ENCODE measurements at regions not wholly inside any gene's neighbourhood (a gene's known extent, or its start where the extent isn't known, plus 50 kb on each side); places are given as distances from the start of the nearest gene placed in this dataset.

DNA sequence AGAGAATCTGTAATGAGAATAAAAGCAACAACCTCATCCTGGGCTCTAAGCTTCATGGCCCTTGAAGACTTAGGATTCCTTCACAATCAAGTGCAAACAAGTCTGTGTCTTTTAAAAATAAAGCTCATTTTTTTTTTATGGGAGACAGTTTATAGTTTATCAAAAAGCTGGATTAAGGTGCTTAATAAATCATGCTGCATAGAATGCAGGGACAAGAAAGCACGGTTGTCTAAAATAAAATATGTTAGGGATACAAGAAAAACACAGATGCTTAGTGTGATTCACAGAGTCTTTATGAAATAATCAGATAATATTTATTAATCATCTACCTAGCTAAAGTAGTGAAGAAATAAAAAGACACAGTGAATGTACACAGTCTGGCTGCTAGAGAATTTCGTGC lies 2045.9 kb upstream of the WWC1 start:
- no peak overlapping the region for H3K27ac ChIP-seq (ENCODE audit: low read length)
- no peaks in the 10 kb centered on the region for H3K4me1 ChIP-seq (ENCODE audit: control insufficient read depth, low read depth, low read length)
- no peaks in the 10 kb centered on the region for H3K9me3 ChIP-seq (ENCODE audit: control insufficient read depth, low read depth, low read length)
- H3K27me3 ChIP-seq (ENCODE audit: control insufficient read depth, insufficient read depth, low read length) = no peaks in the 10 kb centered on the region
- no peak overlapping the region for H3K9ac ChIP-seq (ENCODE audit: low read length)
- H3K4me3 ChIP-seq (ENCODE audit: low read length) = no peak overlapping the region
- H3K36me3 ChIP-seq (ENCODE audit: control insufficient read depth, low read depth, low read length) = no peaks in the 10 kb centered on the region

DNA sequence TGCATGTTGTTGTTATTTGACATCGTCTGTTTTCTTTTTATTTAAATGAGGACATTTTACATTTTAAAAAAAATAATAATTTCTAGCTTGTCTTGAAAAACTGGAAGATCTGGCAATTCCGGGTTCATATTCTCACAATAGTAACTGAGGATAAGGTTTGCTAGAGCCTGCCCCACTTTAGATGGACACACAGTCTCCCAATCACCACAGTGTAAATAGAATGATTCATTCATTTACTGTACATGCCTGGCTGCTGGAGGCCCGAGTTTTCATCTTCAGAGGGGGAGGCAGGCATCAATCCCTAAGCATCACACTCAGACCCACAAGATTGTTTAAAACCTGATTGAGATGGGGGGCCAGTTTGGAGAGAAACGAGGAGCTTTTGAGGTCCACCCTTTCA lies 2039.7 kb upstream of the WWC1 start:
- H3K4me3 ChIP-seq (ENCODE audit: low read length) = no peak overlapping the region
- H3K9ac ChIP-seq (ENCODE audit: low read length) = no peak overlapping the region
- H3K27me3 ChIP-seq (ENCODE audit: control insufficient read depth, insufficient read depth, low read length) = no peaks in the 10 kb centered on the region
- H3K27ac ChIP-seq (ENCODE audit: low read length) = no peak overlapping the region
- no peaks in the 10 kb centered on the region for H3K36me3 ChIP-seq (ENCODE audit: control insufficient read depth, low read depth, low read length)
- H3K9me3 ChIP-seq (ENCODE audit: control insufficient read depth, low read depth, low read length) = no peaks in the 10 kb centered on the region
- H3K4me1 ChIP-seq (ENCODE audit: control insufficient read depth, low read depth, low read length) = no peaks in the 10 kb centered on the region

DNA sequence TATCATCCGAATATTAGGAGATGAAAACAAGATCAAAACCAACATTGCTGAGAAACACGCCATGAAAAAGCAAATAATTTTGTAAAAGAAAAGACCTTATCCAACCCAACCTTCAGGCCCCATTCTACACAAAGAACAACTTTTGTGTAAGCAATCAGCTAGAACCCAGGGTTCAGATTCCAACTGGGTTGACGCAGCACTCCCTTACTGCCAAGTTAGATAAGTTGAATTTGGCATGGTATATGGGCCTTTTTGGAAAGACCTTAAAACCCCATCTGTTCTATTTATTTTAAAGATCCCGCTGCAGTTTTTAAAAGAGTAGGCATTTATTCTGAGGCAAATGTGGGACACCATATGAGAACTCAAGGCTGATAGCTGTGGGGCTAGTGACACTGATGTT lies 2033.8 kb upstream of the WWC1 start:
- no peaks in the 10 kb centered on the region for H3K9me3 ChIP-seq (ENCODE audit: control insufficient read depth, low read depth, low read length)
- H3K4me3 ChIP-seq (ENCODE audit: low read length) = no peak overlapping the region
- H3K4me1 ChIP-seq (ENCODE audit: control insufficient read depth, low read depth, low read length) = no peaks in the 10 kb centered on the region
- no peaks in the 10 kb centered on the region for H3K27me3 ChIP-seq (ENCODE audit: control insufficient read depth, insufficient read depth, low read length)
- H3K9ac ChIP-seq (ENCODE audit: low read length) = no peak overlapping the region
- H3K27ac ChIP-seq (ENCODE audit: low read length) = no peak overlapping the region
- H3K36me3 ChIP-seq (ENCODE audit: control insufficient read depth, low read depth, low read length) = no peaks in the 10 kb centered on the region

DNA sequence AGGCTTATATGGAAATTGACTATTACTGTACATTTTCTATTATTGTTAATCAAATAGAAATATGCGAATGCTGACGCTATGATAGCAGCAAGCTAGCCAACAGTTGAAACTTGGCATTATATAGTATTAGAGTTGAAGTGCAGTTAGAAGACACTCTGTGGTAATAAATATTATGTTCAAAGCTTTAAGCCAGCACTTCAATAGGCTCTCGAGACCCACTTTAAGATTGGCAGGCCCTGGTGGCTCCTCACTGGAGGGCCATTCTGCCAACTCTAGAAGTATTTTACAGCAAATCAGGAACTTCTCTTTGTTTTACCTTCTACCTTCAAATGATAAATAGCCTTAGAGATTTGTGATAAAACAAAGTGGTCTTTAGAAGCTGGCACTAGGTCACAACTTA lies 2029.0 kb upstream of the WWC1 start:
- Histone ChIP-seq H3K4me1 (ENCODE audit: control insufficient read depth, low read depth, low read length) (no peaks in the 10 kb centered on the region), H3K36me3 (ENCODE audit: control insufficient read depth, low read depth, low read length) (no peaks in the 10 kb centered on the region), H3K9ac (ENCODE audit: low read length) (no peak overlapping the region), H3K4me3 (ENCODE audit: low read length) (no peak overlapping the region), H3K27ac (ENCODE audit: low read length) (no peak overlapping the region), H3K27me3 (ENCODE audit: control insufficient read depth, insufficient read depth, low read length) (no peaks in the 10 kb centered on the region), H3K9me3 (ENCODE audit: control insufficient read depth, low read depth, low read length) (no peaks in the 10 kb centered on the region)

DNA sequence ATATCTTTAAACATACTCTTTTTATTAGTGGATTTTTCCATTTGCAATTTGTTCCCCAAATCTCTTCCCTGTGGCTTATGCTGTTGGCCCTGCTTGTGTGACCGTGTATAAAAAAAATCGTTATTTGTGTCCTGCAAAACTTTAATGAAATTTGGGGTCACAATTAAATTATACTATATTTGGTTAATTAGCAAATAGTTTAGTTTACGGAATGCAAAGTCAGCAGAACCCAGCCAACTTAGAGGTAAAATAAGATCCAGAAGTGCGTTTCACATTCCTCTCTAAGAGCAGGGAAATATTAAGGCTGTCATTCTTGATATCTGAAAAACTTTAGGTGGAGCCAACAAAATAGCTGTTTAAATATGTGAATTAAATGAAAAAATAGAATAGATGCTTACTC lies 2023.5 kb upstream of the WWC1 start:
- peaks cover 6% of the 10 kb centered on the region for H3K4me1 ChIP-seq (ENCODE audit: control insufficient read depth, low read depth, low read length)
- H3K27ac ChIP-seq (ENCODE audit: low read length) = no peak overlapping the region
- no peaks in the 10 kb centered on the region for H3K27me3 ChIP-seq (ENCODE audit: control insufficient read depth, insufficient read depth, low read length)
- H3K36me3 ChIP-seq (ENCODE audit: control insufficient read depth, low read depth, low read length) = no peaks in the 10 kb centered on the region
- H3K4me3 ChIP-seq (ENCODE audit: low read length) = no peak overlapping the region
- no peaks in the 10 kb centered on the region for H3K9me3 ChIP-seq (ENCODE audit: control insufficient read depth, low read depth, low read length)
- H3K9ac ChIP-seq (ENCODE audit: low read length) = no peak overlapping the region

DNA sequence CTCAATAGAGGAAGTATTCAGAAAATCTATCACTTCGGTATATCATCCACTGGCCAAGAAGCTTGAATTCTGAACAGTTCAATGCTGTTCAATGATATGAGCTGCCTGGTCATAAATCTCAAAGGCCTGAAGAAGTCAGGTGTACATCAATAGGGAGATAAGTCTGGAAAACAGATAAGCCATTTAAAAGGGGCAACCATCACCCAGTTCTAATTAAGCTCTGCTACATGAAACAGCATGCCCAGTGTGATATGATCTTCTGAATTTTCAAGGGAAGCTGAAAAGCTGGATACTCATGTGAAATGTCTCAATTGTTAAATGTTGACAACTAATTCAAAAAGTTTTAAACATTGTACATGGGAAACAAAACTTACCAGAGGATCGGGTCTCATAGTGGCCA lies 2020.7 kb upstream of the WWC1 start:
- H3K27me3 ChIP-seq (ENCODE audit: control insufficient read depth, insufficient read depth, low read length) = no peaks in the 10 kb centered on the region
- no peaks in the 10 kb centered on the region for H3K9me3 ChIP-seq (ENCODE audit: control insufficient read depth, low read depth, low read length)

DNA sequence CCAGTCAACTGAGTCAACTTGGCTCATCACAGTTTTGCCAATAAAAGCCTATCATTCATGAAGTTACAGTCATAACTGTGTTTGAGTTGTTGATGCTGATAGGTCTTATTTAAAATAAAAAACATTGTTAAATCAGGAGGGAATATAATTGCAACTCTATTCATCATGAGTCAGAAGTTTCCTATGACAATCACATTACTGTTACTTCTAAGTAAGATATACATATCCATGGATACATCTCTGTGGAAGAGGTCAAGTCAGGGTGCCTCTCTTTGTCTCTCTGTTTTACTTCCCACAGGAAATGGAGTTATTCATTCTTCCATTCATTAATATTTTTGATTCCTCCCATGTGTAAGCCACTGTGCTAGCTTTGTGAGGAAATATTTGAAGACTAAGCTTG lies 2015.4 kb upstream of the WWC1 start:
- Histone ChIP-seq H3K4me3 (ENCODE audit: low read length) (no peak overlapping the region), H3K9ac (ENCODE audit: low read length) (no peak overlapping the region), H3K36me3 (ENCODE audit: control insufficient read depth, low read depth, low read length) (no peaks in the 10 kb centered on the region), H3K4me1 (ENCODE audit: control insufficient read depth, low read depth, low read length) (peaks cover 6% of the 10 kb centered on the region), H3K27me3 (ENCODE audit: control insufficient read depth, insufficient read depth, low read length) (no peaks in the 10 kb centered on the region), H3K9me3 (ENCODE audit: control insufficient read depth, low read depth, low read length) (no peaks in the 10 kb centered on the region), H3K27ac (ENCODE audit: low read length) (no peak overlapping the region)

More for the DNA sequence above, 2020.7 kb upstream of the WWC1 start:
- H3K36me3 ChIP-seq (ENCODE audit: control insufficient read depth, low read depth, low read length) = no peaks in the 10 kb centered on the region
- H3K9ac ChIP-seq (ENCODE audit: low read length) = no peak overlapping the region
- H3K4me1 ChIP-seq (ENCODE audit: control insufficient read depth, low read depth, low read length) = peaks cover 6% of the 10 kb centered on the region
- no peak overlapping the region for H3K27ac ChIP-seq (ENCODE audit: low read length)
- no peak overlapping the region for H3K4me3 ChIP-seq (ENCODE audit: low read length)

DNA sequence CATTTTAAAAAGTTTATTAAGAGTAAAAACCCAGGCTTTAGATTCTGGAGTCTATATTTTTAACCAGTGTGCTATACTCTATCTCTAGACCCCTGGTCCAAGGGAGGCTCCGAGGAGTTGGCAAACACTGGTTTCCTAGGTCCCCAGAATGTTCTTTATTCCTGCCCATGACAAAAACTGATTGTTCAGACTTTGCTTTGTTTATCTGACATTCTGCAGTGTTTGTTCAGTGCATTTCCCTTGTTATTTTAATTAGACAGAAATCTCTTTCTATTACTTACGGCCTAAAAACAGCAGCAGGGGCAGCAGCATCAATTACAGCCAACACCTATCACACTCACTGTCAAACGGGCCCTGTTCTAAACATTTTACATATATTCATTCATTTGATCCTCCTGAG lies 2011.6 kb upstream of the WWC1 start:
- H3K9me3 ChIP-seq (ENCODE audit: control insufficient read depth, low read depth, low read length) = no peaks in the 10 kb centered on the region

DNA sequence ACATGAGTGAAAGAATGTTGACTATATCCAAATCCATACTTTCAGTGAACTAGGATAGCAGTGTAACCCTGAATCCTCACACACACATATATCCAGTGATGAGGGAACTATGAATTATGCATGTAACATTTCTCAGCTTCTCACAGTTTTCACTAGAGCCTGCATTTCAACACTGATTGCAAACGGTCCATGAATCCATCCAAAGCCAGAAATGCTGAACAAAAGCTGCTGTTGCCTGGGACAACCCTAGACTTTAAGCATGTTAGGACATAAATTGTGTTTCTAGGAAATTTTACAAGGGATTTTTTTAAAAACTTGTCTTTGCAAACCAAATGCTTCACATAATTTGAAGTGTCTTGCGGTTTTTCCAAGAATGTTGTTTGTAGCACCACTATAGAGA lies 2010.0 kb upstream of the WWC1 start:
- Histone ChIP-seq H3K4me3 (ENCODE audit: low read length) (no peak overlapping the region), H3K9me3 (ENCODE audit: control insufficient read depth, low read depth, low read length) (no peaks in the 10 kb centered on the region), H3K27ac (ENCODE audit: low read length) (no peak overlapping the region), H3K36me3 (ENCODE audit: control insufficient read depth, low read depth, low read length) (no peaks in the 10 kb centered on the region), H3K27me3 (ENCODE audit: control insufficient read depth, insufficient read depth, low read length) (no peaks in the 10 kb centered on the region), H3K4me1 (ENCODE audit: control insufficient read depth, low read depth, low read length) (peaks cover 5% of the 10 kb centered on the region), H3K9ac (ENCODE audit: low read length) (no peak overlapping the region)

More for the DNA sequence above, 2011.6 kb upstream of the WWC1 start:
- Histone ChIP-seq H3K36me3 (ENCODE audit: control insufficient read depth, low read depth, low read length) (no peaks in the 10 kb centered on the region), H3K4me3 (ENCODE audit: low read length) (no peak overlapping the region), H3K27ac (ENCODE audit: low read length) (no peak overlapping the region), H3K9ac (ENCODE audit: low read length) (no peak overlapping the region), H3K4me1 (ENCODE audit: control insufficient read depth, low read depth, low read length) (no peaks in the 10 kb centered on the region), H3K27me3 (ENCODE audit: control insufficient read depth, insufficient read depth, low read length) (no peaks in the 10 kb centered on the region)

DNA sequence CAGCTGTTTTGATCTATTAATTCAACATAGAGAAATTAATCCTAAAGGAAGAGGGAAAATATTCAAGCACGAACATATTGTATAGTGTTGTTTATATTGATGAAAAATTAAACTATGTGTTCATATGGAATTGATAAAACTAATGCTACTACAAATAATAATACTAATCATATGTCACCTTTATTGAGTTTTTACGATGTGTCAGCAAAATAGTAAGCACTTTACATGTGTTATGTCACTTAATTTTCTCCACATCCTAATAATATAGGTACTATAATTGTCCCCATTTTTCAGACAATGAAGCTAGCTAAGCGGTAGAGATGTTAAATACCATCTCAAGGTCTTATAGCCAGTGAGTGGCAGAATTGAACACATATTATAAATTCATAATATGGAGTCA lies 2008.5 kb upstream of the WWC1 start:
- Histone ChIP-seq H3K36me3 (ENCODE audit: control insufficient read depth, low read depth, low read length) (no peaks in the 10 kb centered on the region), H3K27ac (ENCODE audit: low read length) (no peak overlapping the region), H3K4me1 (ENCODE audit: control insufficient read depth, low read depth, low read length) (peaks cover 5% of the 10 kb centered on the region), H3K27me3 (ENCODE audit: control insufficient read depth, insufficient read depth, low read length) (no peaks in the 10 kb centered on the region), H3K9me3 (ENCODE audit: control insufficient read depth, low read depth, low read length) (no peaks in the 10 kb centered on the region), H3K9ac (ENCODE audit: low read length) (no peak overlapping the region), H3K4me3 (ENCODE audit: low read length) (no peak overlapping the region)

DNA sequence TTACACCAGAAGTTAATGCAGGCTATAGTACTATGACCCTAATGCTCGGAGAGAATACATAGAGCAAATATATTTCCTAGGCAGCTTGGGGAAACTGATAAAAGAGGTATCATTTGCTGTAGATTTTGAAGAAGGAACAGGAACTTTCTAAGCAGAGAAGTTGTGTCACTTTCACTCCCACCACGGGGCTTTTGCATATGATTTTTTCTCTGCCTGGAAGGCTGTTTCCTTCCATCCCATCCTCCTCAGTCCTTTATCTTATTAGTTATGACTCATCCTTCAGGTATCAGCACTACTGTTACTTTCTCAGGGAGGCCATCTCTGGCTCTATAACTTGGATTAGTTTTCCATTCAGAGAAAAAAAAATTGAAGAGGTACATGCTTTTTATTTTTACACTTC lies 2006.1 kb upstream of the WWC1 start:
- H3K9me3 ChIP-seq (ENCODE audit: control insufficient read depth, low read depth, low read length) = no peaks in the 10 kb centered on the region
- no peaks in the 10 kb centered on the region for H3K27me3 ChIP-seq (ENCODE audit: control insufficient read depth, insufficient read depth, low read length)
- H3K4me1 ChIP-seq (ENCODE audit: control insufficient read depth, low read depth, low read length) = peaks cover 5% of the 10 kb centered on the region
- H3K36me3 ChIP-seq (ENCODE audit: control insufficient read depth, low read depth, low read length) = no peaks in the 10 kb centered on the region
- no peak overlapping the region for H3K4me3 ChIP-seq (ENCODE audit: low read length)
- H3K9ac ChIP-seq (ENCODE audit: low read length) = no peak overlapping the region
- H3K27ac ChIP-seq (ENCODE audit: low read length) = no peak overlapping the region

DNA sequence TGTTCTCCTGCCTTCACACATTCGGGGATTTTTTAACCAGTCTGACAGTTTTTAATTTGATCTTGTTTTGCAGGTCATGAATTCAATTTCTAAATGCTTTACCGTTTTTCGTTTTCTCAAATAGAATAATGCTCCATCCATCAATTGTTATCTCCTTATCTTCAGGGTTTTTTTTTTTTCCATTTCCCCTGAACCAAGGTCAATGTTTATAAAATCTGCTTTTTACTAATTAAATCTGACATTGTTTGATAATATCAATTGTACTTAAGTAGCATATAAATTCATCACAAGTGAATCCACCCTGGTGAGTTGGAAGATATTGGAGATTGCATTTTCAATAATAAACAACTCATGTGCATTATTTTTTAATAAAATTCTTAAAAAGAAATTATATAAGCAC lies 2004.6 kb upstream of the WWC1 start:
- no peaks in the 10 kb centered on the region for H3K9me3 ChIP-seq (ENCODE audit: control insufficient read depth, low read depth, low read length)
- no peaks in the 10 kb centered on the region for H3K36me3 ChIP-seq (ENCODE audit: control insufficient read depth, low read depth, low read length)
- no peak overlapping the region for H3K27ac ChIP-seq (ENCODE audit: low read length)
- H3K4me1 ChIP-seq (ENCODE audit: control insufficient read depth, low read depth, low read length) = peaks cover 5% of the 10 kb centered on the region
- no peak overlapping the region for H3K9ac ChIP-seq (ENCODE audit: low read length)
- H3K27me3 ChIP-seq (ENCODE audit: control insufficient read depth, insufficient read depth, low read length) = no peaks in the 10 kb centered on the region
- no peak overlapping the region for H3K4me3 ChIP-seq (ENCODE audit: low read length)
